ENCODE measurements at regions not wholly inside any gene's neighbourhood (a gene's known extent, or its start where the extent isn't known, plus 50 kb on each side); places are given as distances from the start of the nearest gene placed in this dataset.

GRCh38 chr12:89895101-89895500, 186.5 kb upstream of the ATP2B1 start:
- TF ChIP-seq CTCF (IDR thresholded peaks at IDR 0.05; ENCODE audit: insufficient read depth, low read length), result no peak
- DNase-seq (ENCODE audit: low read depth), result no peak
- H3K4me3 ChIP-seq (ENCODE audit: low read depth, low read length), result no peak overlapping the region

- peak; percentile 82 for DNase-seq (ENCODE audit: low read depth)
- H3K4me3 ChIP-seq (ENCODE audit: low read depth, low read length), result no peak overlapping the region
- TF ChIP-seq CTCF (IDR thresholded peaks at IDR 0.05; ENCODE audit: insufficient read depth, low read length), result no peak
Measured at GRCh38 chr12:89893972-89894706, 185.5 kb upstream of the ATP2B1 start.

GRCh38 chr12:89892436-89892835, 183.8 kb upstream of the ATP2B1 start:
- DNase-seq (ENCODE audit: low read depth), result no peak
- TF ChIP-seq CTCF (IDR thresholded peaks at IDR 0.05; ENCODE audit: insufficient read depth, low read length), result no peak
- no peak overlapping the region for H3K4me3 ChIP-seq (ENCODE audit: low read depth, low read length)

- no peak for DNase-seq (ENCODE audit: low read depth)
- H3K4me3 ChIP-seq (ENCODE audit: low read depth, low read length), result no peak overlapping the region
- TF ChIP-seq CTCF (IDR thresholded peaks at IDR 0.05; ENCODE audit: insufficient read depth, low read length), result no peak
Measured at GRCh38 chr12:89891933-89892332, 183.3 kb upstream of the ATP2B1 start.

- TF ChIP-seq CTCF (IDR thresholded peaks at IDR 0.05; ENCODE audit: insufficient read depth, low read length), result no peak
- DNase-seq (ENCODE audit: low read depth), result no peak
- H3K4me3 ChIP-seq (ENCODE audit: low read depth, low read length), result no peak overlapping the region
Measured at GRCh38 chr12:89890161-89890560, 181.5 kb upstream of the ATP2B1 start.

GRCh38 chr12:89889062-89889461, 180.4 kb upstream of the ATP2B1 start:
- H3K4me3 ChIP-seq (ENCODE audit: low read depth, low read length), result no peak overlapping the region
- DNase-seq (ENCODE audit: low read depth), result peak; percentile 21
- TF ChIP-seq CTCF (IDR thresholded peaks at IDR 0.05; ENCODE audit: insufficient read depth, low read length), result no peak

GRCh38 chr12:89884952-89885351, 176.3 kb upstream of the ATP2B1 start:
- DNase-seq (ENCODE audit: low read depth), result no peak
- no peak for TF ChIP-seq CTCF (IDR thresholded peaks at IDR 0.05; ENCODE audit: insufficient read depth, low read length)
- no peak overlapping the region for H3K4me3 ChIP-seq (ENCODE audit: low read depth, low read length)
